Right renal pelvis (tissue), 4 donors: ENCODE measurements at regions not wholly inside any gene's neighbourhood (a gene's known extent, or its start where the extent isn't known, plus 50 kb on each side); places are given as distances from the start of the nearest gene placed in this dataset.
A peak's percentile ranks its signal among the peaks of the same experiment; 100 is the strongest.
"Not testable (repeated sequence)": the region's sequence is repeated elsewhere in the genome, so short reads cannot be mapped to it uniquely, and the experiment has no call there.

ENCODE experiments used
- DNase-seq, 4 donors: peaks; one replicate each; pipeline ENCODE4 v3.0.0-alpha.2; 2013; ENCODE audit warnings: low read depth in 4 of 4, low spot score in 3 of 4, missing footprints in 1 of 4

DNA sequence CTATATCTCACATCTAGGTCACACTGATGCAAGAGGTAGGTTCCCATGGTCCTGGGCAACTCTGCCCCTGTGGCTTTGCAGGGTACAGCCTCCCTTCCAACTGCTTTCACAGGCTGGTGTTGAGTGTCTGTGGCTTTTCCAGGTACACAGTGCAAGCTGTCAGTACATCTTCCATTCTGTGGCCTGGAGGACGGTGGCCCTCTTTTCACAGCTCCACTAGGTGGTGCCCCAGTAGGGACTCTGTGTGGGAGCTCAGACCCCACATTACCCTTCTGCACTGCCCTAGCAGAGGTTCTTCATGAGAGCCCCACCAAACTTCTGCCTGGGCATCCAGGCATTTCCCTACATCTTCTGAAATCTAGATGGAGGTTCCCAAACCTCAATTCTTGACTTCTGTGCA is 547.4 kb upstream of the RAG2 start:
- DNase-seq, result not testable (repeated sequence)

DNA sequence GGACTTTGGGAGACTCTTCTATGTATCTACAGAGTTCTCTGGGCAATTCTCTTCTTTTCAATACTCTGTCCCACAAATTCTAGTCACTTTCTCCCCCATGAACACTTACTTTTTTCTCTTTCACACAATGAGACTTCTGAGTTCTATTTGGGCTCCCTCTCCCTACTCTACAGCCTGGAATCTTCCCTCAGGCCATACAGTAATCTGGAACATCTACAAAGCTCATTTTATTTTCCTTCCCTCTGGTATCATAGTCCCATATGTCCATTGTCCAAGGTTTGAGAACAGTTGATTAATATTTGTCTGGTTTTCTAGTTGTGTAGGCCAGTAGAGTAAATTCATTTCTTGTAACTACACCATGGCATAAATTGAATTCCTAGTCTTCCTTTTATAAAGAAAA is 544.6 kb upstream of the RAG2 start:
- DNase-seq, result no peak

DNA sequence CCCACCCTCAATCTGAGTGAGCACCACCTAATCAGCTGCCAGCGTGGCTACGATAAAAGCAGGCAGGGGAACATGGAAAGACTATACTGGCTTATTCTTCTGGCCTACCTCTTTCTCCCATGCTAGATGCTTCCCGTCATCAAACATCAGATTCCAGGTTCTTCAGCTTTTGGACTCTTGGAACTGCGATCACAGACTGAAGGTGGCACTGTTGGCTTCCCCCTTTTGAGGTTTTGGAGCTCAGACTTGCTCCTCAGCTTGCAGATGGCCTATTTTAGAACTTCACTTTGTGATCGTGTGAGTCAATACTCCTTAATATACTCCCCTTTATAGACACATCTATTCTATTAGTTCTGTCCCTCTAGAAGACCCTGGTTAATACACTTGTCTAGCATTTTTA is 543.7 kb upstream of the RAG2 start:
- DNase-seq, result no peak

DNA sequence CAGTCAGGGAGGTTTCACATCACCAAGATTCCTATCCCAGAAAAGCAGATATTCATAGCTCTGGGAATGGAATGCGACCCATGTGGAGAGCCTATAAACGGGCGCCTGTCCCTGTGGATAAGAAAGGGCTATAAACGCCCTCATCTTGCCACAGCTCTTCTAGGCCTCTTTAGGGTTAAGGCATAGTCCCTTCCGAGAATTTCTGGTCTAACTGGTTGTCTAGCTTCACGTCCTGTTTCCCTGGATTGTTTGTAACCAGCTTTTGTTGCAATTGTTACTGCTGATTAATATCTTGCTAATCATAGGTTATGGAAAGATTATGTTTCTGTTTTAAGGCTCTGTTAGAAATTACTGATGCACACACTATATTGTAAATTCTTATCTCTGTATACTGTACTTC is 537.6 kb upstream of the RAG2 start:
- not testable (repeated sequence) for DNase-seq

DNA sequence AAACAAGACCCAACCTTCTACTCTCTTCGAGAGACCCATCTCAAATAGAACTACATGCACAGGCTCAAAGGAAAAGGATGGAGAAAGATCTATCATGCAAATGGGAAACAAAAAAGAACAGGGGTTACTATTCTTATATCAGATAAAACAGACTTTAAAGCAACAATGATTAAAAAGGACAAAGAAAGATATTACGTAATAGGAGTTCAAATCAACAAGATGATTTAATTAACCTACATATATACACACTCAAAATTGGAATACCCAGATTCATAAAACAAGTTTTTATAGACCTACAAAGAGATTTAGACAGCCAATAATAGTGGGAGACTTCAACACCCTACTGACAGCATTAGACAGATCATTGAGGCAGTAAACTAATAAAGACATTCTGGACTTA is 536.6 kb upstream of the RAG2 start:
- DNase-seq, result no peak

DNA sequence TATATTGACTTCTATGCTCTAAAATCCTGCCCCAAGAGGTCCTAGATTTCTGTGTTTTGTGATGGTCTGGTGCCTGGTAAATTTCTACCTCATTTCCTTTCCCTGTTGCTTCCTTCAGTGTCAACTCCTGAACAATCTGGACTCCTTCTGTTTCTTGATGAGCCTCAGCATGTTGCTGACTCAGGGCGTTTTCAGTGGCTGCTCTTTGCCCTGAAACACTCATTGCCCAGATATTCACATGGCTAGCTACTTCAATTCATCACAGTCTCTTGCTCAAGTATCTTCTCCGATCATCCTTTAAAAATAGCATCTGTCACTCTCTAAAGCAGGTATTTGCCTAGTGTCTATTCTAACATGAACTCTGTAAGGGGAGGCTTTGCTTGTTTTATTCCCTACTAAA is 526.3 kb upstream of the RAG2 start:
- no peak for DNase-seq

DNA sequence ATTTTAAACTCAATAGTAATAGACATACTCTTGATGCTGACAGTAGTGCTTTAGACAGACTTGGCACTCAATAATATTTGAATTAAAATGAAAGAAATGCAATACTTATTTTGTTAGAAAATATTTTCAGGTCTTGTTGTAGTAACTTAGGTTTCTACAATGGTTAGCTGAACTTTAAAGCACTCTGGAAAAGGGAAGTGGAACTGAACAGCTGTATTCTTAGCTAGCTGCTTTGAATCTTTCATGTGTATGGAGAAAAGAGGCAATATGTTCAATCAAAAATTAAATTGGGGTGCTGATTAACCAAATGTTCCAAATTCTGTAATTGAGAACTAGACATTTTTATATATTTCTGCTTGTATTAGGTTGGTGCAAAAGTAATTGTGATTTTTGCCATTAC is 517.9 kb upstream of the RAG2 start:
- DNase-seq, result no peak

DNA sequence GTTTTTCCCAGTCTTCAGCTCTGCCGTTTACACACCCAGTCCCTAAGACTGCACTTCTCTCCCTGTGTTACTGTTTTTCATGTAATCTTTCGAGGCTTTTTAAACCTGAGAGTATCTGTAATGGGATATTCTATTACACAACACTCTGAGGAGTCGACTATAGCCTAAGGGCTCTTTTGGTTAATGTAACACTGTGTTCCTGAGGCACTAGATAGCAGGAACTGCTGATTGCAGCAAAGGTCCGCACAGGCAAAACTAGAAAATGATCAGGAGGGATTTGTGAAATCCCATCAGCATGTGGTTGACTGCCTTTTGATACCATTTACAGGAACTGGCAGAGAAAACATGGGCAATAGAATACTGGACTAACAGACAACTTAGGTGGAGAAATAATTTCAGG is 512.3 kb upstream of the RAG2 start:
- no peak for DNase-seq

DNA sequence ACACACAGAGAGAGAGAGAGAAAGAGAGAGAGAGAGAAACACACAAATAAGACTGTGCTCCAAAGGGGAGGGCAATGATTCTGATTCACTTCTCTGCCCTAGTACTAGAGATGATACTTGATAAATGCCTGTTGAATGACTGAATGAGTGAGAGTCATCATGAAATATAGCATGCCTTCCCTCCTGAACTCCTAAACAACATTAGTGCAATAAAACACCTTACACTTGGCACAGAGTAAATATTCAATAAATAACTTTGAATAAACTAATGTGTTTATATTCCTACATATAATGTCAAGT is 511.2 kb upstream of the RAG2 start:
- no peak for DNase-seq

DNA sequence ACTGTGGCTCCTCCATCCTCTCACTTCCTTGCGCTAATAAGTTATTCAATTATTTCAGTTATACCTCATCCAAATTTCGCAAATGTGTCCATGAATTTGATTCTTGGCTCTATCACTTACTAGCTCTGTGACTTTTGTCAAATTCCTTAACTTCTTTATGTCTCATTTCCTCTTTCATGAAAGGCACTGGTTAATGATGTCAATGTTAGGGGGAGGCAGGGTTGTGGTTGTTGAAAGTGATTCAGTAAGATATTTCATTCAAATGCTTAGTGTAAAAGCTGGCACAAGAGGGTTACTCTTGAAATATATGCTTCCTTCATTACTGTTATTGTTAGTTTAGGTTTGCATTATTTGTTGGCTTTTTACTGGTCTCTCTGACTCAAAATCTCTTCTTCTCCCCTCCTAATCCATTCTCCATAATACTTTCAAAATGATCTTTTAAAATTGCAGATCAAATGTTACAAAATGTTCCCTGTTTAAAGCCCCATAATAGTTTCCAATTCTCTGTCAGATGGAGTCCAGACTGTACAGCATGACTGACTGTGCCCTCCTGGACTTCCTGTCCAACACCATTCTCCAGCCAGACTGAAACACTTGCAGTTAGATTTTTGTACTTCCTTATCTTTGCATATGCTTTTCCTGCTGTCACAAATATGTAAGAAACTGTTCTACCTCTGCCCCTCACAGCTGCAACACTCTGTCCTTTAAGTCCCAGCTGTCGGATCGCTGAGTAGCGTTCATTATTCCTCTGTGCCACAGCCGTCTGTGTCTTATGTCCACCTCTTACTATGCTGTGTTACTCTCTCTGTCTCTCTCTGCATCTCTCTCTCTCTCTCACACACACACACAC is 510.6 kb upstream of the RAG2 start:
- DNase-seq, result no peak

DNA sequence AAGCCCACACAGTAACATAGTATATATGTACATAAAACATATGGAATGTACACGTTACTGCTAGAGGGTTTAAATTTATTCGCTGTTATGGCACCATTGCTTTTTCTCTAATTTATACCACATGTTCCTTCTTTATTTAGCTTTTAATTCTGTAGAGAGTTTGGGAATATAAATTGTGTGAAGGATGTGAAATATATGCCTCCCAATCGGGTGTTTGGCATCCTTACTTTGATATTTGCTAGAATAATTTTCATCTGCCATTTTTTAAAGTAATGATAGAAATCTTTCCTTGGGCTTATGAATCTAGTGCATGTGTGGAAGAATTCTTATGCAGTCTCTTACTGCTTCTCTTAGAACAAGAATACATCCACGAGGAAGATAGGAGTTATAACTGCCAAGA is 509.8 kb upstream of the RAG2 start:
- DNase-seq, result no peak

DNA sequence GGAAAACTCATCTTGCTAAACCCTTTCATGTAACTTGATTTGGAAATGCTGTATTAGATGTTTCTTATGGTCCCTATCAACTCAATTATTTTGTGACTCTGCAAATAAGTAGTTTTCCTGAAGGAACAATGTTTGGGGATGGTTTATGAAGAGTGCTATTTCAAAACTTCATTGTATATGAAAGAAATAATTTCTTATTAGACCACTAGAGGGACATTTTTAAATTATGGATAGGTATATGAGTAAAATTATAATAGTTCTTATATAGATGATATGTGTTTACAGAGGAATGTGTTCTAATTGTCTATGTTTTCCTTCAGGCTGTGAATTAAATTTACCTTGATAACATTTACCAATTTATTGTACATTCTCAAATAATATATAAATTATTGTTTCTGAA is 509.4 kb upstream of the RAG2 start:
- DNase-seq, result no peak

DNA sequence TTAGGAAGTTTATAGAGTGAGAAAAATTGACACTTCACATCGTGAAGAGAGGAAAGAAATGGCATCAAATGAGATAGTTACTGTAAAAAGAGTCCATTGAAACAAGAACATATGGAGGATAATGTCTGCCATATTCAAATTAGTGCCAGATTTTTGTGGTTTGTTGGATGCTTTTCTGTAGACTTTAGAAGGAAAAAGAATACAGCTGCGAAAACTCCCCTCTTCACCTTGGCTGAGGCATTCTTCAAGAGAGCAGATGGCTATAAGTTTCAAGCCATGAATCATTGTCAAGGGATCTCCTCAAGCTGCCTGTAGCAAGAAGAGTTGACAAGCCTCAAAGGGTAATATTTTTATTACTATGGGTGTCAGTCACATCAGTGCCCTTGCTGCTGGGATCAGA is 507.4 kb upstream of the RAG2 start:
- DNase-seq, result no peak

DNA sequence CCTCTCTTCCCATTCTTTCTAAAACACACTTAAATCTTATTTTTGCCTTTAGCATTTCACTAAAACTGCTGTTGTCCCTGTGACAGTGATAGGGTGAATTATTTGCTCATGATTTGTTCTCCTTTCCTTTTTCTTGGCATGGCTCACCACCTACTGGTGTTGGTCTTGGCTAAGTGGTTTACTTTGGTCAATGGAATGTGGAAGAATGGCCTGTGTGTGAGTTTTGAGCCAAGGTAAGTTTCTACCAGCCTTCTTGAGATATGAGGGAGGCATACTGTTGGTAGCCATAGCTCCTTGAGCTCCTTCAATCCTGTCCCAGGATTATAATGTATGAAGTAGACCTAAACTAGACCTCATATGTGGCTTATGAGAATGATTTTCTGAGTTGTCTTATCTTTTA is 506.3 kb upstream of the RAG2 start:
- DNase-seq, result no peak

DNA sequence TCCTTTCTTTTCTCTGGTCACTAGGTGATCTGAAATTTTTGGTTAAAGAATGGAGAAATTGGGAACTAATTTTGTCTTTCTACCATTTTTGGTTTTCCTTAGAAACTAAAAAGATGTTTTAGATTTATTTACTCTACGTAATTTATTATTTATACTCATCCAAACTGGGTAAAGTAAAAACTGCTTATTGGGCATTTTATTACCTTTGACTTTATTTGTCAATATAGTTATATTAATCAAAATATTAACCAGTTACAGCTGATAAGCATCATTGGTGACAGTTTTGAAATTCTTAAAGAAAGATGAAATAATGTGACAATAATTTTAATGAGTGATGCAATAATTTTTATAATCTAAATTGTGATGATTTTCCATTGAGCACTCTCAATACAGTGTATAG is 502.0 kb upstream of the RAG2 start:
- no peak for DNase-seq

DNA sequence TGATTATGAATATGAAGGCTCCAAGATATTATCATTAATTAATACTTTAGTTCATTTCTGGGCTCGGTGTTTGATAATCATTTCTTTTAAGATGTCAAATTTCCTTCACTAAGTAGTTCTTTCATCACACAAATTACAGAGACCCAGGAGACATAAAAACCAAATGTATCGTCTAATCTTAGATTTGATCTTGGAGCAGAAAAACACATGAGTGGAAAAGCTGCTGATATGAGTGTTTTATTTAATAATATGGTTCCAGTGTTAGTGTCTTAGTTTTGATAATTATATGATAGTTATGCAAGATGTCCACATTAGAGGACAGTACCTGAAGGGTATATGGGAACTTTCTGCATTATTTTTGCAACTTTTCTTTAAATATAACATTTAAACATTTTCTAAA is 494.5 kb upstream of the RAG2 start:
- DNase-seq, result no peak

DNA sequence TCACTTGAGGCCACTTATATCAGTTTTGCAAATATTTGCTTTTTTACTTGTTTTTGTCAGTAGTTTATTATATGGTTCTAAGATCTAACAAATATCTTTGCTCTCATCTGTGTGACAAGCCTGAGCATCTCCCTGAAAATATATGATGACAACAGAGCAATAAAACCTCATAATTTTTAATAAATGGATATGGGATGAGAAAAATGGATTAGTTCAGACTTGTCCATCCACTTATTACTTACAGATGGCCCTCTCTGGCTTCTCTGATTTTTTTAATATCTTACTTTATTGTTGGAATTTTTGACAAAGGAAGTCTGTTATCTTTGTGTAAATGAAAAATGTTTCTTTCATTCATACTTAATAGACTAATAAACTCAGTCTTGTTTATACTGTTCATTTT is 491.4 kb upstream of the RAG2 start:
- no peak for DNase-seq

DNA sequence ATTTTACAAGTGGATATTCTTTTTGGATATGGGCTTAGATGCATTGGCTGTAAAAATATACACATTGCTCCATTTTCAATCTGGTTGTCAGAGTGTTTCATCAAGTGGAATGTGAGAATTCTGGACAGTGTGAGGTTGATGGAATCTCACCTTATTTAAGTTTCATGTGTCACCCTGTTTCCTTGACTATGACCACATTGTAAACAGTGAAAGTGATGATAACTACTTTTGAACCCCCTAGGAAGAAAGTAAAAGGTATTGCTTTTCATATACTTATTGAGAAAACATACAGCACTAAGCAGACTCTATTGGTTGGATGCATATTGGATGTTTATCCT is 490.5 kb upstream of the RAG2 start:
- no peak for DNase-seq

DNA sequence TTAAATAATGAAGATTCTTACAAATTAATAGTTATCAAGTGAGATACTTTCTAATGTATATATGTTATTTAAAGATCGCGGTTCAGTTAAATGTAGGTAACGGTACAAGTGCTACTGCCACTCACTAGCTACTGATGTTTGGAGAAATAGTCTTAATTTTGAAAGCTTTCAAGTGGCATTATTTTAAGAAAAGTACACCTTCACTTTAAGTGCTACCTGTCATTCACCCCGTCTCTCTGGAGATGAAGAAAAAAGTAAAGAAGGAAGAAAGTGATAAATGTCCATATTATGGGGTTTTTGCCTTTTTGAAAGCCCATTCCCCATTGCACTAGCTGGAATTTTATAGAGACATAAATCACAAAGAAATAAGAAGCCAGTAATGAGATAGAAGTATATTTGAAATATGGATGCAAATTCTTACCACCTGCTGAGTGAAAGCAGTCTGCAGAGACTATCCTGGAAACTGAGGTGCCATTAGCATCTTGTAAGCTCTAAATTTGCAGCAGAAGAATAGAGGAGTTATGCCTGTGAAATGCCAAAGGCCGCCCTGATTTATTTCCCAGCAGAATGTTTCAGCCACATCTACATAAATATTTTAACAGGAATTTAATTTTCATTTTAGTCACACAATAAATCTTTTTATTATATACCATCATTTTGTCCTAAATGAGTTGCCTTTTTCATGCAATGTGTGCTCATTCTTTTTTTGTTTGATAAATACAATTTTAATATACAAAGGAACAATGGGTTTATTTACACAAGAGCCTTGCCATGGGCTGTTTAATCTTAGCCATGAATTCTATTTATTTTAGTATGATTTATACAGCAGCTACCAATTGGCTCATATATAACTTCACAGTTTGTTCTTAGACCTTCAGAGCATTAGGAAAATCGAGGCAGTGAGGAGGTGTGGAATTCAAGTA is 489.9 kb upstream of the RAG2 start:
- no peak for DNase-seq

DNA sequence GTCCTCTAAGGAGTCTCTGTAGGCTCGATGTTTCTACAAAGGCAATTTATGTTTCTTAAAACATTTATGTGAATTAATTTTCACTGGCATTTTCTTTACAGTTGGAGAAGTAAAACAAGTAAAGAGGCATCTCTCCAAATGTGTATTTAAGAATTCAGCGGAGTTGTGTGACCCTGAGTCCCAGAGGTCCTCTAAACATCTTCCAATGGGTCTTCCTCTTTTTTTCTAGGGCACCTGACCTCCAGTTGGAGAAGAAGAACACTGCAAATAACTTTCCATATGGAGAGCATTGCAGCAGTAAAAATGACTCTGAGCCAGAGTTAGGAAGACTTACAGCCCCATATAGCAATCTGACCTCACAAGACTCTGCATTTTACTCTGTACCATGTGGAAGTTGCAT is 480.5 kb upstream of the RAG2 start:
- DNase-seq, result peak; percentile 13 to 50 (median 35)

DNA sequence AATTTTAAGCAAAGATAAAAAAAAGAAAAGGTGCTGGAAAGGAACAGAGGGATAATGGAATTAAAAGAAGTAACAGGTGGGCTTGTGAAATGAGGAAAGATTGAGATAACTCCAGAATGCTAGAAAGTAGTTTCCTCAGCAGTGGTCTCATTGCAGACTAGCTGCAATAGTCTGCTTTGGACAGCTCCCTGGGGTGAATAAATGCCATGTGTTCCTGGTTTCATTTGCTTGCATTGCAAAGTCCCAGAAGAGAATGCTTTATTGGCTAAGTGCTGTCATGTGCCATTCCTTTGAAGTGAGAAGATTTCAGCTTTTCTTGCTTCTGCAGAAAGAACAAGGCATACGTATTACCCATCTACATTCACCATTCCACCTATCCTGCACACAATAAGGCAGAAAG is 478.8 kb upstream of the RAG2 start:
- DNase-seq, result no peak

DNA sequence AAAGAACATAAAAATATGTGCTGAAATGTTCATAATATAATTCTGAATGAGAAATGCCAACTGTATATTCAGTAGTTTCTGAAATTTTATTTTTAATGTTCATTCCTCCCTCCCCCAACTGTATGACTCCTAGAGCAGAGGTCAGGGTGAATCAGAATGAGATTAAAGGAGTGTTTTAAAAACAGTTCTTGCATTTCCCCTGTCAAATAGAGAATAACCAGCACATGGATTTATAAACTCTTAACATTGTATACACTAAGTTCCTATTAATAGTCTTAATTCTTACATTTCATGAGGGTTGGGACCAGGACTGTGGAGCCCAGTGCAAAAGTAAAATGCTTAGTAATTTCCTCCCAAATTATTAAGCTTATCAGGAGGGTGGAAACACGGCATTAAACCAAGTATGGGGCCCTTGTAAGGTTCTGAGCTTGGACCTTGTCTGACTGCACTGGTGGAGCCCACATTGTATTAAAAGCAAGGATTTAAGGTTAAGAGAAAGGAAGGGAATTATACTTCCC is 474.6 kb upstream of the RAG2 start:
- DNase-seq, result no peak
